ENCODE measurements at regions not wholly inside any gene's neighbourhood (a gene's known extent, or its start where the extent isn't known, plus 50 kb on each side); places are given as distances from the start of the nearest gene placed in this dataset.

DNA sequence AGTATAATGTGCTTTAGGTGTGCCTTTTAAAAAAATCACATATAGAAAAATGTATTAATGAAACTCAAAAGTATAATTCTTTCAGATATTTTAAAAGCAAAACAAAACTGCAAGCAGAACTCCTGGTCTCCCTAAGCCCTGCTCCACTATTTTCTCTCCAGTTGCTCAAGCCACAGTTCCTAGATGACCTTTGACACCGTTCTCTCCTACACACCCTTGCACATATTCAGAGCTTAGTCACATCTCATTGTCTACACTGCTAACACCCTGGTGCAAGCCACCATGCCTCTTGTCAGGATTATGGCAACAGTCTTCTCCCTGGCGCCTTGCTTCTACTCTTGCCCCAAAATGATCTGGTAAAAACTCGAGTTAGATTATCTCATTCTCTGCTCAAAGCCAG, 50.2 kb upstream of the ROR1 start (continued):
- TF ChIP-seq ZNF462 (CRISPR knock-in tag; IDR thresholded peaks at IDR 0.05) (no peak), NANOG (IDR thresholded peaks at IDR 0.05; ENCODE audit: borderline replicate concordance) (no peak), CREB1 (CRISPR knock-in tag; IDR thresholded peaks at IDR 0.05; ENCODE audit: low read depth) (no peak), ETS1 (IDR thresholded peaks at IDR 0.05) (no peak), POLR2AphosphoS5 (IDR thresholded peaks at IDR 0.05; ENCODE audit: low read depth) (no peak), ZNF331 (CRISPR knock-in tag; IDR thresholded peaks at IDR 0.05; ENCODE audit: low read depth) (no peak)
- TF ChIP-seq, protein P1, sequence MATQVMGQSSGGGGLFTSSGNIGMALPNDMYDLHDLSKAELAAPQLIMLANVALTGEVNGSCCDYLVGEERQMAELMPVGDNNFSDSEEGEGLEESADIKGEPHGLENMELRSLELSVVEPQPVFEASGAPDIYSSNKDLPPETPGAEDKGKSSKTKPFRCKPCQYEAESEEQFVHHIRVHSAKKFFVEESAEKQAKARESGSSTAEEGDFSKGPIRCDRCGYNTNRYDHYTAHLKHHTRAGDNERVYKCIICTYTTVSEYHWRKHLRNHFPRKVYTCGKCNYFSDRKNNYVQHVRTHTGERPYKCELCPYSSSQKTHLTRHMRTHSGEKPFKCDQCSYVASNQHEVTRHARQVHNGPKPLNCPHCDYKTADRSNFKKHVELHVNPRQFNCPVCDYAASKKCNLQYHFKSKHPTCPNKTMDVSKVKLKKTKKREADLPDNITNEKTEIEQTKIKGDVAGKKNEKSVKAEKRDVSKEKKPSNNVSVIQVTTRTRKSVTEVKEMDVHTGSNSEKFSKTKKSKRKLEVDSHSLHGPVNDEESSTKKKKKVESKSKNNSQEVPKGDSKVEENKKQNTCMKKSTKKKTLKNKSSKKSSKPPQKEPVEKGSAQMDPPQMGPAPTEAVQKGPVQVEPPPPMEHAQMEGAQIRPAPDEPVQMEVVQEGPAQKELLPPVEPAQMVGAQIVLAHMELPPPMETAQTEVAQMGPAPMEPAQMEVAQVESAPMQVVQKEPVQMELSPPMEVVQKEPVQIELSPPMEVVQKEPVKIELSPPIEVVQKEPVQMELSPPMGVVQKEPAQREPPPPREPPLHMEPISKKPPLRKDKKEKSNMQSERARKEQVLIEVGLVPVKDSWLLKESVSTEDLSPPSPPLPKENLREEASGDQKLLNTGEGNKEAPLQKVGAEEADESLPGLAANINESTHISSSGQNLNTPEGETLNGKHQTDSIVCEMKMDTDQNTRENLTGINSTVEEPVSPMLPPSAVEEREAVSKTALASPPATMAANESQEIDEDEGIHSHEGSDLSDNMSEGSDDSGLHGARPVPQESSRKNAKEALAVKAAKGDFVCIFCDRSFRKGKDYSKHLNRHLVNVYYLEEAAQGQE (IDR thresholded peaks at IDR 0.05; ENCODE audit: unreplicated experiment): no peak

Measured in GM23338 (cell line).